B cell (primary cell): ENCODE measurements at regions not wholly inside any gene's neighbourhood (a gene's known extent, or its start where the extent isn't known, plus 50 kb on each side); places are given as distances from the start of the nearest gene placed in this dataset.

Source experiments
- ATAC-seq: fragments of 200-7000 bp; cut with Tn5 transposase; one replicate; pipeline ENCODE4 v1.10.0; 2021; ENCODE audit warnings: low read depth, mild to moderate bottlenecking, moderate number of reproducible peaks, moderate library complexity
- CTCF ChIA-PET: fragments of 350-600 bp; sonication (Branson Sonifier 250); formaldehyde crosslinking; loops from one replicate; lab custom pipeline; 2021; ENCODE audit warnings: antibody characterized with exemption, inconsistent platforms; lab: Charles Lee
- POLR2A ChIA-PET: fragments of 350-600 bp; sonication (Branson Sonifier 250); formaldehyde crosslinking; loops from one replicate; lab custom pipeline; 2021; ENCODE audit warnings: antibody characterized with exemption; lab: Charles Lee
- DNase-seq: peaks from one replicate; pipeline ENCODE4 v3.0.0; 2013
- H2AFZ ChIP-seq: 2 replicates; pipeline ENCODE4 v1.6.1; 2012; ENCODE audit warnings: mild to moderate bottlenecking, low read depth, low read length; ENCODE audit not compliant: insufficient read depth, poor library complexity, severe bottlenecking
- H3K27ac ChIP-seq, 2 donors: 1 replicate in 1 of 2; 2 replicates in 1 of 2; pipeline ENCODE4 v1.5.1; 2012 to 2013; ENCODE audit warnings: low read length in 2 of 2, mild to moderate bottlenecking in 2 of 2, moderate library complexity in 1 of 2
- H3K27me3 ChIP-seq, 4 experiments: fragments of 200-600 bp in 1 of 4; sonication (generic) in 1 of 4; replicated peaks in 1 of 4; 1 replicate in 2 of 4; 2 replicates in 2 of 4; pipeline versions ENCODE4 v1.6.1 to v1.7.0; 2013 to 2016; ENCODE audit warnings: low read length in 3 of 4, mild to moderate bottlenecking in 2 of 4, mixed read lengths in 1 of 4, moderate library complexity in 1 of 4; ENCODE audit not compliant: insufficient read depth in 4 of 4, control insufficient read depth in 3 of 4; ENCODE audit errors: control extremely low read depth in 1 of 4
- H3K36me3 ChIP-seq, 2 experiments: replicated peaks in 1 of 2; 1 replicate in 1 of 2; 2 replicates in 1 of 2; pipeline versions ENCODE4 v1.6.1 to v1.7.1; 2013; ENCODE audit warnings: low read length in 1 of 2; ENCODE audit not compliant: insufficient read depth in 2 of 2, control insufficient read depth in 1 of 2; ENCODE audit errors: control extremely low read depth in 1 of 2, extremely low read depth in 1 of 2
- H3K4me1 ChIP-seq, 2 donors: fragments of 200-600 bp in 1 of 2; sonication (generic) in 1 of 2; 1 replicate in 1 of 2; 2 replicates in 1 of 2; pipeline versions ENCODE4 v1.5.1 to v1.6.1; 2013 to 2017; ENCODE audit warnings: low read length in 2 of 2; ENCODE audit not compliant: control insufficient read depth in 2 of 2, insufficient read depth in 2 of 2
- H3K4me2 ChIP-seq: replicated peaks from 2 replicates; pipeline ENCODE3; 2012; ENCODE audit warnings: mild to moderate bottlenecking, low read depth, low read length; ENCODE audit not compliant: poor library complexity, severe bottlenecking
- H3K4me3 ChIP-seq, 5 experiments: fragments of 200-600 bp in 1 of 5; sonication (generic) in 1 of 5; 1 replicate in 3 of 5; 2 replicates in 2 of 5; pipeline versions ENCODE4 v1.5.1 to v1.7.0; 2011 to 2016; ENCODE audit warnings: low read length in 4 of 5, mild to moderate bottlenecking in 4 of 5, low read depth in 2 of 5, control low read depth in 1 of 5, moderate library complexity in 1 of 5; ENCODE audit not compliant: insufficient read depth in 1 of 5; ENCODE audit errors: control extremely low read depth in 1 of 5, extremely low read depth in 1 of 5
- H3K79me2 ChIP-seq: fragments of 200-600 bp; sonication (generic); one replicate; pipeline ENCODE4 v1.6.0; 2016; ENCODE audit warnings: low read length; ENCODE audit not compliant: control insufficient read depth, insufficient read depth
- H3K9ac ChIP-seq: fragments of 200-600 bp; sonication (generic); 2 replicates; pipeline ENCODE4 v1.6.1; 2017; ENCODE audit warnings: mild to moderate bottlenecking, low read length, moderate library complexity
- H3K9me3 ChIP-seq, 3 donors: one replicate each; pipeline versions ENCODE4 v1.6.1 to v1.7.1; 2013; ENCODE audit warnings: low read length in 2 of 3; ENCODE audit not compliant: control insufficient read depth in 2 of 3, insufficient read depth in 1 of 3; ENCODE audit errors: control extremely low read depth in 1 of 3
- H4K20me1 ChIP-seq: 2 replicates; pipeline ENCODE4 v1.6.0; 2012; ENCODE audit warnings: mild to moderate bottlenecking, low read length; ENCODE audit not compliant: insufficient read depth, control insufficient read depth, poor library complexity, severe bottlenecking
- H3K27ac Mint-ChIP-seq: one replicate; pipeline ENCODE4 v1.8.0; 2021; ENCODE audit warnings: mixed read lengths
- H3K27me3 Mint-ChIP-seq: one replicate; pipeline ENCODE4 v1.8.0; 2021; ENCODE audit warnings: mixed read lengths
- H3K4me1 Mint-ChIP-seq: one replicate; pipeline ENCODE4 v1.8.0; 2021; ENCODE audit warnings: mixed read lengths
- H3K4me3 Mint-ChIP-seq: one replicate; pipeline ENCODE4 v1.8.0; 2021; ENCODE audit warnings: mixed read lengths
- H3K9me3 Mint-ChIP-seq: one replicate; pipeline ENCODE4 v1.8.0; 2022; ENCODE audit warnings: mixed read lengths; ENCODE audit not compliant: insufficient read depth
- CTCF ChIP-seq: fragments of 200-600 bp; IDR thresholded peaks from one replicate; pipeline ENCODE4 v1.8.0; 2022; ENCODE audit warnings: antibody characterized with exemption, mild to moderate bottlenecking
- EZH2 ChIP-seq: IDR thresholded peaks from 2 replicates; pipeline ENCODE4 v1.6.1; 2012; ENCODE audit warnings: borderline replicate concordance, low read depth, mild to moderate bottlenecking, moderate library complexity, low read length; ENCODE audit not compliant: insufficient read depth, poor library complexity, severe bottlenecking
- WGBS: methylation state at CpG from one replicate; pipeline ENCODE4 v1.1.5; 2013; ENCODE audit warnings: missing lambda C conversion rate; ENCODE audit not compliant: insufficient coverage; 5-methylcytosine and 5-hydroxymethylcytosine counted together
- intact Hi-C: fragments of 100-400 bp; cut with micrococcal nuclease; formaldehyde crosslinking; loops from one replicate; pipeline ENCODE4 v1.10.0; 2022

DNA sequence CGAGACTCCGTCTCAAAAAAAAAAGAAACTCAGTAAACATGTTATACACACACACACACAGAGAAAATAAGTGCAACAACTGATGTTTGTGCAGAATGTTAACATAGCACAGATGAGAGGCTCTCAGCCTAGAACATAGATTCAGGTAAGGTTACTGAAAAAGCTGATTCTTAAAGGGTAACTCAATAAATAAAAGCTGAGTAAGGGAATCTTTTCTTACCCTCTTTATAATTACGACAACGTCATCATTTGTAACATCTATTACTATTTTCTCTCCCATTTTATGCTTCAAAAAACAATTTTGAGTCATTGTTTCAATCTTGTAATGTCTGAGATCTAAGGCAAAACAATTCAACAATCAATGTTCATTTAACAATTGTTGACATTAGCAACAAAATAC lies 644.8 kb downstream of the RFPL4B start:
- no peak overlapping the region for H2AFZ ChIP-seq
- peaks cover 0 to 5% (median 2%) of the 10 kb centered on the region in 3 donors for H3K9me3 ChIP-seq

GRCh38 chr6:112997421-112998085 lies 650.4 kb downstream of the RFPL4B start:
- no peaks in the 10 kb centered on the region for H3K4me1 Mint-ChIP-seq
- no CpG with 5 or more reads among the region's 3 CpGs for WGBS
- Histone ChIP-seq H4K20me1 (no peaks in the 10 kb centered on the region), H3K27me3 (no peaks in the 10 kb centered on the region), H3K27ac (no peak overlapping the region), H3K36me3 (no peaks in the 10 kb centered on the region), H3K4me3 (no peak overlapping the region), H2AFZ (no peak overlapping the region), H3K79me2 (no peaks in the 10 kb centered on the region), H3K4me2 (no peak overlapping the region), H3K9ac (no peak overlapping the region), H3K4me1 (no peaks in the 10 kb centered on the region), H3K9me3 (no peaks in the 10 kb centered on the region)
- no peak for ATAC-seq
- TF ChIP-seq CTCF (no peak), EZH2 (no peak)
- no peak overlapping the region for H3K27ac Mint-ChIP-seq
- intact Hi-C loops = no loop called here
- H3K4me3 Mint-ChIP-seq = no peak overlapping the region
- H3K9me3 Mint-ChIP-seq = no peaks in the 10 kb centered on the region
- ChIA-PET POLR2A (no interaction called here), CTCF (no interaction called here)
- peaks cover 5% of the 10 kb centered on the region for H3K27me3 Mint-ChIP-seq
- no peak for DNase-seq

More for the DNA sequence above, 644.8 kb downstream of the RFPL4B start:
- Mint-ChIP-seq H3K4me3 (no peak overlapping the region), H3K9me3 (no peaks in the 10 kb centered on the region), H3K4me1 (no peaks in the 10 kb centered on the region), H3K27me3 (no peaks in the 10 kb centered on the region), H3K27ac (no peak overlapping the region)
- H3K27me3 ChIP-seq = no peaks in the 10 kb centered on the region
- no peak overlapping the region for H3K4me3 ChIP-seq
- POLR2A ChIA-PET = no interaction called here
- no peaks in the 10 kb centered on the region for H4K20me1 ChIP-seq
- H3K4me2 ChIP-seq = no peak overlapping the region
- WGBS = no CpG with 5 or more reads among the region's 4 CpGs
- intact Hi-C loops = no loop called here
- H3K9ac ChIP-seq = no peak overlapping the region
- CTCF ChIA-PET = no interaction called here
- DNase-seq = no peak
- no peaks in the 10 kb centered on the region for H3K36me3 ChIP-seq
- no peaks in the 10 kb centered on the region for H3K79me2 ChIP-seq
- H3K27ac ChIP-seq = no peak overlapping the region
- no peak for ATAC-seq
- H3K4me1 ChIP-seq = no peaks in the 10 kb centered on the region
- TF ChIP-seq CTCF (no peak), EZH2 (no peak)
